ENCODE measurements at regions not wholly inside any gene's neighbourhood (a gene's known extent, or its start where the extent isn't known, plus 50 kb on each side); places are given as distances from the start of the nearest gene placed in this dataset.

GRCh38 chr4:176868676-176869075 is 76.0 kb upstream of the VEGFC start:
- TF ChIP-seq CTCF (IDR thresholded peaks at IDR 0.05; ENCODE audit: low read depth, low read length, poor library complexity, severe bottlenecking), result no peak
- TF ChIP-seq EZH2phosphoT487 (IDR thresholded peaks at IDR 0.05; ENCODE audit: borderline replicate concordance, low read length), result no peak
